ENCODE measurements at regions not wholly inside any gene's neighbourhood (a gene's known extent, or its start where the extent isn't known, plus 50 kb on each side); places are given as distances from the start of the nearest gene placed in this dataset.

DNA sequence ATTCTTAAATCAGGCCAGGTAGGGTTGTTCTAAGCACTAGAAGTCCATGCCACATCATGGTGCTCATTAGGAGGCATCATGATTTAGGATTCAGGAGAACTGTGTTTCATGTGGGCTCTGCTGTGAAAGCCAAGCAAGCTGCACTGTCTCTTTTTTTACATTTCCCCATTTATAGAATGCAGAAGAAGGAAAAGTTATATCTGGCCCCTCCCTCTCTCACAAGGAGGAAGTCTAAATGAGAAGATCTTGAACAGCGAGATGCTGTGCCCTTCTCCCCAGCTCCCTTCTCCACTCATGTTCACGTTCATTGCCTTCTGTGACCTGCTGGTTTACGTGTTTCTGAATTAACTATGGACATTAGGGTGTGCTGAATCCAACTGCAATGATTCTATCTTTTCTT, 178.5 kb upstream of the RASGRP1 start:
- TF ChIP-seq, protein P1, sequence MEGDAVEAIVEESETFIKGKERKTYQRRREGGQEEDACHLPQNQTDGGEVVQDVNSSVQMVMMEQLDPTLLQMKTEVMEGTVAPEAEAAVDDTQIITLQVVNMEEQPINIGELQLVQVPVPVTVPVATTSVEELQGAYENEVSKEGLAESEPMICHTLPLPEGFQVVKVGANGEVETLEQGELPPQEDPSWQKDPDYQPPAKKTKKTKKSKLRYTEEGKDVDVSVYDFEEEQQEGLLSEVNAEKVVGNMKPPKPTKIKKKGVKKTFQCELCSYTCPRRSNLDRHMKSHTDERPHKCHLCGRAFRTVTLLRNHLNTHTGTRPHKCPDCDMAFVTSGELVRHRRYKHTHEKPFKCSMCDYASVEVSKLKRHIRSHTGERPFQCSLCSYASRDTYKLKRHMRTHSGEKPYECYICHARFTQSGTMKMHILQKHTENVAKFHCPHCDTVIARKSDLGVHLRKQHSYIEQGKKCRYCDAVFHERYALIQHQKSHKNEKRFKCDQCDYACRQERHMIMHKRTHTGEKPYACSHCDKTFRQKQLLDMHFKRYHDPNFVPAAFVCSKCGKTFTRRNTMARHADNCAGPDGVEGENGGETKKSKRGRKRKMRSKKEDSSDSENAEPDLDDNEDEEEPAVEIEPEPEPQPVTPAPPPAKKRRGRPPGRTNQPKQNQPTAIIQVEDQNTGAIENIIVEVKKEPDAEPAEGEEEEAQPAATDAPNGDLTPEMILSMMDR (IDR thresholded peaks at IDR 0.05) = no peak
- TF ChIP-seq POLR2A (IDR thresholded peaks at IDR 0.05) = no peak
